ENCODE measurements at regions not wholly inside any gene's neighbourhood (a gene's known extent, or its start where the extent isn't known, plus 50 kb on each side); places are given as distances from the start of the nearest gene placed in this dataset.

DNA sequence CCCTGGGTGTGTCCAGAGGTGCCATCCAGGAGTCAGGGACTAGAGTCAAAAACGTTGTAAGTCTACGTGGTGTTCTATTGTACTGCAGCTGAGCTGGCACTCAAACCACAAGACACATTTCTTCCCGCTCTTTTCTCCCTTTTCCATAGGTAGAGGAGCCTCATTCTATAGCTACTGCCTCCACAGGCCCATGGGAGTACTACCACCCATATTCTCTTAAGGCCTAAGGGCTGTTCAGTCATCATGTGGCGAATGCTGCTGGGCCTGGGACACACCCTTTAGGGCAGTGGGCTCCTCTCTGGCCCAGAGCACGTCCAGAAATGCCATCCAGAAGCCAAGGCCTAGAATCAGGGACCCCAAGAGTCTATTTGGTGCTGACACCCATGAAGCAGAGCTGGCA is 1271.7 kb downstream of the CNTNAP5 start:
- no peak for TF ChIP-seq POLR2AphosphoS5 (IDR thresholded peaks at IDR 0.05; ENCODE audit: low read depth, low read length)
- TF ChIP-seq TAF1 (IDR thresholded peaks at IDR 0.05; ENCODE audit: low read depth, low read length): no peak
- TF ChIP-seq PAX5 (IDR thresholded peaks at IDR 0.05; ENCODE audit: insufficient read depth, low read length, severe bottlenecking): no peak
- TF ChIP-seq POLR2A (IDR thresholded peaks at IDR 0.05; ENCODE audit: low read depth, low read length): no peak
